SW480 (cell line): ENCODE measurements at regions not wholly inside any gene's neighbourhood (a gene's known extent, or its start where the extent isn't known, plus 50 kb on each side); places are given as distances from the start of the nearest gene placed in this dataset.

Experiments
- DNase-seq: peaks from one replicate; pipeline ENCODE4 v3.0.0-alpha.2; 2016; ENCODE audit warnings: low spot score

- no peak for DNase-seq
Observed at GRCh38 chr3:66858656-66859381, 139.3 kb upstream of the KBTBD8 start.

GRCh38 chr3:66860771-66861170 lies 137.3 kb upstream of the KBTBD8 start:
- DNase-seq: no peak

- no peak for DNase-seq
Observed at GRCh38 chr3:66863205-66864111, 134.6 kb upstream of the KBTBD8 start.

GRCh38 chr3:66884659-66885058 lies 113.4 kb upstream of the KBTBD8 start:
- no peak for DNase-seq

GRCh38 chr3:66885326-66886000 lies 112.6 kb upstream of the KBTBD8 start:
- peak; percentile 92 for DNase-seq

- DNase-seq: no peak
Observed at GRCh38 chr3:66889750-66890494, 108.2 kb upstream of the KBTBD8 start.

GRCh38 chr3:66898155-66898554 lies 100.0 kb upstream of the KBTBD8 start:
- DNase-seq: no peak

- no peak for DNase-seq
Observed at GRCh38 chr3:66904336-66904735, 93.8 kb upstream of the KBTBD8 start.

- DNase-seq: no peak
Observed at GRCh38 chr3:66904831-66905493, 93.1 kb upstream of the KBTBD8 start.

- DNase-seq: no peak
Observed at GRCh38 chr3:66907136-66907535, 91.0 kb upstream of the KBTBD8 start.

GRCh38 chr3:66910266-66911055 lies 87.6 kb upstream of the KBTBD8 start:
- DNase-seq: no peak

GRCh38 chr3:66912306-66912705 lies 85.8 kb upstream of the KBTBD8 start:
- DNase-seq: no peak

- DNase-seq: no peak
Observed at GRCh38 chr3:66922058-66922457, 76.0 kb upstream of the KBTBD8 start.

GRCh38 chr3:66923969-66924368 lies 74.1 kb upstream of the KBTBD8 start:
- no peak for DNase-seq

- no peak for DNase-seq
Observed at GRCh38 chr3:66928252-66928651, 69.9 kb upstream of the KBTBD8 start.

- DNase-seq: no peak
Observed at GRCh38 chr3:66931291-66931690, 66.8 kb upstream of the KBTBD8 start.

- DNase-seq: no peak
Observed at GRCh38 chr3:66931699-66932098, 66.4 kb upstream of the KBTBD8 start.

- no peak for DNase-seq
Observed at GRCh38 chr3:66933233-66933632, 64.9 kb upstream of the KBTBD8 start.

- DNase-seq: no peak
Observed at GRCh38 chr3:66934041-66934440, 64.1 kb upstream of the KBTBD8 start.

GRCh38 chr3:66934725-66935124 lies 63.4 kb upstream of the KBTBD8 start:
- no peak for DNase-seq

- peak; percentile 2 for DNase-seq
Observed at GRCh38 chr3:66937041-66937440, 61.1 kb upstream of the KBTBD8 start.
